CD4-positive, alpha-beta T cell (primary cell): ENCODE measurements at regions not wholly inside any gene's neighbourhood (a gene's known extent, or its start where the extent isn't known, plus 50 kb on each side); places are given as distances from the start of the nearest gene placed in this dataset.

Experiments
- ATAC-seq: fragments of 200-7000 bp; cut with Tn5 transposase; one replicate; pipeline ENCODE4 v1.10.0; 2022; ENCODE audit warnings: mild to moderate bottlenecking; ENCODE audit not compliant: poor library complexity
- CTCF ChIA-PET: fragments of 350-600 bp; sonication (Branson Sonifier 250); formaldehyde crosslinking; loops from one replicate; lab custom pipeline; 2021; ENCODE audit warnings: antibody characterized with exemption, inconsistent platforms; lab: Charles Lee
- POLR2A ChIA-PET: fragments of 350-600 bp; sonication (Branson Sonifier 250); formaldehyde crosslinking; loops from one replicate; lab custom pipeline; 2021; ENCODE audit warnings: antibody characterized with exemption, inconsistent platforms; lab: Charles Lee
- DNase-seq, 14 experiments: peaks; one replicate each; pipeline ENCODE4 v3.0.0-alpha.2; 2013 to 2020; ENCODE audit warnings: mixed read lengths in 2 of 14
- H3K27ac ChIP-seq, 2 donors: one replicate each; pipeline versions ENCODE4 v1.5.1 to v1.7.0; 2013; ENCODE audit warnings: low read length in 2 of 2, low read depth in 1 of 2, mild to moderate bottlenecking in 1 of 2
- H3K27me3 ChIP-seq, 2 experiments: 1 replicate in 1 of 2; 2 replicates in 1 of 2; pipeline versions ENCODE4 v1.6.1 to v1.7.0; 2013; ENCODE audit warnings: low read length in 2 of 2, control low read depth in 1 of 2, mild to moderate bottlenecking in 1 of 2, moderate library complexity in 1 of 2; ENCODE audit not compliant: insufficient read depth in 2 of 2, control insufficient read depth in 1 of 2
- H3K36me3 ChIP-seq: one replicate; pipeline ENCODE4 v1.6.1; 2013; ENCODE audit warnings: low read length, control low read depth; ENCODE audit not compliant: insufficient read depth
- H3K4me1 ChIP-seq: one replicate; pipeline ENCODE4 v1.6.1; 2013; ENCODE audit warnings: low read length, control low read depth; ENCODE audit not compliant: insufficient read depth
- H3K4me3 ChIP-seq: one replicate; pipeline ENCODE4 v1.5.1; 2013; ENCODE audit warnings: mild to moderate bottlenecking, low read length, moderate library complexity
- H3K9me3 ChIP-seq, 2 experiments: 1 replicate in 1 of 2; 2 replicates in 1 of 2; pipeline versions ENCODE4 v1.6.1 to v1.7.0; 2013; ENCODE audit warnings: low read length in 2 of 2, mild to moderate bottlenecking in 2 of 2, control low read depth in 1 of 2, moderate library complexity in 1 of 2; ENCODE audit not compliant: control insufficient read depth in 1 of 2, insufficient read depth in 1 of 2
- H3K27ac Mint-ChIP-seq: one replicate; pipeline ENCODE4 v1.8.0; 2020; ENCODE audit warnings: mixed read lengths
- H3K27me3 Mint-ChIP-seq: one replicate; pipeline ENCODE4 v1.8.0; 2021; ENCODE audit warnings: mixed read lengths
- H3K36me3 Mint-ChIP-seq: one replicate; pipeline ENCODE4 v1.8.0; 2021; ENCODE audit warnings: low read depth, mixed read lengths
- H3K4me1 Mint-ChIP-seq: one replicate; pipeline ENCODE4 v1.8.0; 2021; ENCODE audit warnings: low read depth, mixed read lengths
- H3K4me3 Mint-ChIP-seq: one replicate; pipeline ENCODE4 v1.8.0; 2020; ENCODE audit warnings: mild to moderate bottlenecking, mixed read lengths
- H3K9me3 Mint-ChIP-seq: one replicate; pipeline ENCODE4 v1.8.0; 2020; ENCODE audit warnings: mixed read lengths
- CTCF ChIP-seq: fragments of 200-600 bp; IDR thresholded peaks from one replicate; pipeline ENCODE4 v1.8.0; 2022; ENCODE audit warnings: antibody characterized with exemption, mild to moderate bottlenecking
- intact Hi-C, 2 experiments: fragments of 100-400 bp; cut with DNase I in 1 of 2; cut with micrococcal nuclease in 1 of 2; formaldehyde crosslinking; loops; one replicate each; pipeline versions ENCODE4 v1.15.1 to v1.9.0; 2023 to 2025; cut with DNase I, micrococcal nuclease

DNA sequence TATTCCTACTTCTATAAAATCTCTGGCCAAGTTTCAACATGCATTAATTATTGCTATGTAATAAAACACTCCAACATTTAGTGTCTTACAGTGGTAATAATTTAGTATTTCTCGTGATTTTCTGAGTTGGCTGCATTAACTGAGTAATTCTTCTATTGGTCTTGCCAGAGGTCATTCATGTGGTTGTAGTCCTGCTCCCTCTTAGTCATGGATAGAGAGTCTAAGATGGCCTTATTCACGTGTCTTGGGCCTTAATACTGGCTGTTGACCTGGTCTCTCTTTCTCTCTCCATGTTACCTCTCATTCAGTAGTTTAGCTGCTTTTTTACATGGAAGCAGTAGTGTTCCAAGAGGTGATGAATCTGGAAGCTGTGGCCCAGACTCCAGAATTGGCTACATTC is 140.1 kb upstream of the ZBTB20 start:
- Mint-ChIP-seq H3K36me3 (no peaks in the 10 kb centered on the region), H3K4me3 (no peak overlapping the region), H3K27me3 (no peaks in the 10 kb centered on the region), H3K9me3 (no peaks in the 10 kb centered on the region), H3K4me1 (no peaks in the 10 kb centered on the region), H3K27ac (no peak overlapping the region)
- POLR2A ChIA-PET = no interaction called here
- Histone ChIP-seq H3K36me3 (no peaks in the 10 kb centered on the region), H3K4me1 (no peaks in the 10 kb centered on the region), H3K4me3 (no peak overlapping the region), H3K9me3 (no peaks in the 10 kb centered on the region), H3K27ac (no peak overlapping the region), H3K27me3 (no peaks in the 10 kb centered on the region)
- ATAC-seq = no peak
- CTCF ChIA-PET = no interaction called here
- no peak for TF ChIP-seq CTCF
- DNase-seq = no peak
- intact Hi-C loops = no loop called here

- no peak overlapping the region for H3K4me3 ChIP-seq
- Mint-ChIP-seq H3K27ac (no peak overlapping the region), H3K9me3 (no peaks in the 10 kb centered on the region), H3K27me3 (no peaks in the 10 kb centered on the region), H3K36me3 (no peaks in the 10 kb centered on the region), H3K4me1 (no peaks in the 10 kb centered on the region), H3K4me3 (no peak overlapping the region)
- intact Hi-C loops = no loop called here
- H3K27me3 ChIP-seq = no peaks in the 10 kb centered on the region
- H3K9me3 ChIP-seq = no peaks in the 10 kb centered on the region
- ChIA-PET POLR2A (no interaction called here), CTCF (no interaction called here)
- no peaks in the 10 kb centered on the region for H3K36me3 ChIP-seq
- no peaks in the 10 kb centered on the region for H3K4me1 ChIP-seq
- DNase-seq = no peak
- no peak overlapping the region for H3K27ac ChIP-seq
- no peak for ATAC-seq
- no peak for TF ChIP-seq CTCF
Measured at GRCh38 chr3:115292131-115292530, 145.0 kb upstream of the ZBTB20 start.

- intact Hi-C loops = no loop called here
- Mint-ChIP-seq H3K9me3 (no peaks in the 10 kb centered on the region), H3K27me3 (no peaks in the 10 kb centered on the region), H3K36me3 (no peaks in the 10 kb centered on the region), H3K27ac (no peak overlapping the region), H3K4me1 (no peaks in the 10 kb centered on the region), H3K4me3 (no peak overlapping the region)
- DNase-seq = no peak
- Histone ChIP-seq H3K4me3 (no peak overlapping the region), H3K9me3 (no peaks in the 10 kb centered on the region), H3K4me1 (no peaks in the 10 kb centered on the region), H3K36me3 (no peaks in the 10 kb centered on the region), H3K27me3 (no peaks in the 10 kb centered on the region), H3K27ac (no peak overlapping the region)
- CTCF ChIA-PET = no interaction called here
- TF ChIP-seq CTCF = no peak
- POLR2A ChIA-PET = no interaction called here
- no peak for ATAC-seq
Measured at GRCh38 chr3:115292677-115293165, 145.6 kb upstream of the ZBTB20 start.
